ENCODE measurements at regions not wholly inside any gene's neighbourhood (a gene's known extent, or its start where the extent isn't known, plus 50 kb on each side); places are given as distances from the start of the nearest gene placed in this dataset.

DNA sequence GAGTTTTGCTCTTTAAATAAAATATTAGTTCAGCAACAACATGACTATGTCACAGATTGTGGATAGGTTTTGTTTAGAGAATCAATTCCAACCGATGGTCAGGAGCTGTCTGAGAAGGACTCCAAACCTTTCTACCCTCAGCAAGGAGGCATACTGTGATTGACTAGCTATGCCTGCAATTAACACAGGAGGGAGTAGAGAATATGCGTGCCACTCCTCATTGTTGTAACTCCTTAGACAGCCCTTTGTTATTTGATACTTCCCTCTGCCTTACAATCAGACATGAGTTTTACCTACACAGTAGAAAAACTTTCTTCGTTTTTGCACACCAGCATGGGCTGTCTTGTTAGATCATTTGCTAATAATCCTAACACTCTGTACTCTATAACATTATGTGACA lies 796.5 kb downstream of the PRIM2 start (continued):
- TF ChIP-seq, protein P1, sequence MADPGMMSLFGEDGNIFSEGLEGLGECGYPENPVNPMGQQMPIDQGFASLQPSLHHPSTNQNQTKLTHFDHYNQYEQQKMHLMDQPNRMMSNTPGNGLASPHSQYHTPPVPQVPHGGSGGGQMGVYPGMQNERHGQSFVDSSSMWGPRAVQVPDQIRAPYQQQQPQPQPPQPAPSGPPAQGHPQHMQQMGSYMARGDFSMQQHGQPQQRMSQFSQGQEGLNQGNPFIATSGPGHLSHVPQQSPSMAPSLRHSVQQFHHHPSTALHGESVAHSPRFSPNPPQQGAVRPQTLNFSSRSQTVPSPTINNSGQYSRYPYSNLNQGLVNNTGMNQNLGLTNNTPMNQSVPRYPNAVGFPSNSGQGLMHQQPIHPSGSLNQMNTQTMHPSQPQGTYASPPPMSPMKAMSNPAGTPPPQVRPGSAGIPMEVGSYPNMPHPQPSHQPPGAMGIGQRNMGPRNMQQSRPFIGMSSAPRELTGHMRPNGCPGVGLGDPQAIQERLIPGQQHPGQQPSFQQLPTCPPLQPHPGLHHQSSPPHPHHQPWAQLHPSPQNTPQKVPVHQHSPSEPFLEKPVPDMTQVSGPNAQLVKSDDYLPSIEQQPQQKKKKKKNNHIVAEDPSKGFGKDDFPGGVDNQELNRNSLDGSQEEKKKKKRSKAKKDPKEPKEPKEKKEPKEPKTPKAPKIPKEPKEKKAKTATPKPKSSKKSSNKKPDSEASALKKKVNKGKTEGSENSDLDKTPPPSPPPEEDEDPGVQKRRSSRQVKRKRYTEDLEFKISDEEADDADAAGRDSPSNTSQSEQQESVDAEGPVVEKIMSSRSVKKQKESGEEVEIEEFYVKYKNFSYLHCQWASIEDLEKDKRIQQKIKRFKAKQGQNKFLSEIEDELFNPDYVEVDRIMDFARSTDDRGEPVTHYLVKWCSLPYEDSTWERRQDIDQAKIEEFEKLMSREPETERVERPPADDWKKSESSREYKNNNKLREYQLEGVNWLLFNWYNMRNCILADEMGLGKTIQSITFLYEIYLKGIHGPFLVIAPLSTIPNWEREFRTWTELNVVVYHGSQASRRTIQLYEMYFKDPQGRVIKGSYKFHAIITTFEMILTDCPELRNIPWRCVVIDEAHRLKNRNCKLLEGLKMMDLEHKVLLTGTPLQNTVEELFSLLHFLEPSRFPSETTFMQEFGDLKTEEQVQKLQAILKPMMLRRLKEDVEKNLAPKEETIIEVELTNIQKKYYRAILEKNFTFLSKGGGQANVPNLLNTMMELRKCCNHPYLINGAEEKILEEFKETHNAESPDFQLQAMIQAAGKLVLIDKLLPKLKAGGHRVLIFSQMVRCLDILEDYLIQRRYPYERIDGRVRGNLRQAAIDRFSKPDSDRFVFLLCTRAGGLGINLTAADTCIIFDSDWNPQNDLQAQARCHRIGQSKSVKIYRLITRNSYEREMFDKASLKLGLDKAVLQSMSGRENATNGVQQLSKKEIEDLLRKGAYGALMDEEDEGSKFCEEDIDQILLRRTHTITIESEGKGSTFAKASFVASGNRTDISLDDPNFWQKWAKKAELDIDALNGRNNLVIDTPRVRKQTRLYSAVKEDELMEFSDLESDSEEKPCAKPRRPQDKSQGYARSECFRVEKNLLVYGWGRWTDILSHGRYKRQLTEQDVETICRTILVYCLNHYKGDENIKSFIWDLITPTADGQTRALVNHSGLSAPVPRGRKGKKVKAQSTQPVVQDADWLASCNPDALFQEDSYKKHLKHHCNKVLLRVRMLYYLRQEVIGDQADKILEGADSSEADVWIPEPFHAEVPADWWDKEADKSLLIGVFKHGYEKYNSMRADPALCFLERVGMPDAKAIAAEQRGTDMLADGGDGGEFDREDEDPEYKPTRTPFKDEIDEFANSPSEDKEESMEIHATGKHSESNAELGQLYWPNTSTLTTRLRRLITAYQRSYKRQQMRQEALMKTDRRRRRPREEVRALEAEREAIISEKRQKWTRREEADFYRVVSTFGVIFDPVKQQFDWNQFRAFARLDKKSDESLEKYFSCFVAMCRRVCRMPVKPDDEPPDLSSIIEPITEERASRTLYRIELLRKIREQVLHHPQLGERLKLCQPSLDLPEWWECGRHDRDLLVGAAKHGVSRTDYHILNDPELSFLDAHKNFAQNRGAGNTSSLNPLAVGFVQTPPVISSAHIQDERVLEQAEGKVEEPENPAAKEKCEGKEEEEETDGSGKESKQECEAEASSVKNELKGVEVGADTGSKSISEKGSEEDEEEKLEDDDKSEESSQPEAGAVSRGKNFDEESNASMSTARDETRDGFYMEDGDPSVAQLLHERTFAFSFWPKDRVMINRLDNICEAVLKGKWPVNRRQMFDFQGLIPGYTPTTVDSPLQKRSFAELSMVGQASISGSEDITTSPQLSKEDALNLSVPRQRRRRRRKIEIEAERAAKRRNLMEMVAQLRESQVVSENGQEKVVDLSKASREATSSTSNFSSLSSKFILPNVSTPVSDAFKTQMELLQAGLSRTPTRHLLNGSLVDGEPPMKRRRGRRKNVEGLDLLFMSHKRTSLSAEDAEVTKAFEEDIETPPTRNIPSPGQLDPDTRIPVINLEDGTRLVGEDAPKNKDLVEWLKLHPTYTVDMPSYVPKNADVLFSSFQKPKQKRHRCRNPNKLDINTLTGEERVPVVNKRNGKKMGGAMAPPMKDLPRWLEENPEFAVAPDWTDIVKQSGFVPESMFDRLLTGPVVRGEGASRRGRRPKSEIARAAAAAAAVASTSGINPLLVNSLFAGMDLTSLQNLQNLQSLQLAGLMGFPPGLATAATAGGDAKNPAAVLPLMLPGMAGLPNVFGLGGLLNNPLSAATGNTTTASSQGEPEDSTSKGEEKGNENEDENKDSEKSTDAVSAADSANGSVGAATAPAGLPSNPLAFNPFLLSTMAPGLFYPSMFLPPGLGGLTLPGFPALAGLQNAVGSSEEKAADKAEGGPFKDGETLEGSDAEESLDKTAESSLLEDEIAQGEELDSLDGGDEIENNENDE (IDR thresholded peaks at IDR 0.05; ENCODE audit: insufficient replicate concordance, low read length) = no peak
- no peak for TF ChIP-seq SP4 (IDR thresholded peaks at IDR 0.05; ENCODE audit: low read length)
- no peak for TF ChIP-seq BRCA1 (IDR thresholded peaks at IDR 0.05; ENCODE audit: low read depth, low read length)
- no peak for TF ChIP-seq SIRT6 (IDR thresholded peaks at IDR 0.05; ENCODE audit: low read length)
- TF ChIP-seq, protein P2, sequence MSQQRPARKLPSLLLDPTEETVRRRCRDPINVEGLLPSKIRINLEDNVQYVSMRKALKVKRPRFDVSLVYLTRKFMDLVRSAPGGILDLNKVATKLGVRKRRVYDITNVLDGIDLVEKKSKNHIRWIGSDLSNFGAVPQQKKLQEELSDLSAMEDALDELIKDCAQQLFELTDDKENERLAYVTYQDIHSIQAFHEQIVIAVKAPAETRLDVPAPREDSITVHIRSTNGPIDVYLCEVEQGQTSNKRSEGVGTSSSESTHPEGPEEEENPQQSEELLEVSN (IDR thresholded peaks at IDR 0.05) = no peak
- no peak for TF ChIP-seq YY1 (IDR thresholded peaks at IDR 0.05; ENCODE audit: low read depth, low read length)
